ENCODE measurements at regions not wholly inside any gene's neighbourhood (a gene's known extent, or its start where the extent isn't known, plus 50 kb on each side); places are given as distances from the start of the nearest gene placed in this dataset.

GRCh38 chr2:221675201-221675908 lies 103.3 kb upstream of the EPHA4 start:
- DNase-seq, result no peak

GRCh38 chr2:221674446-221674845 lies 102.3 kb upstream of the EPHA4 start:
- DNase-seq, result no peak

GRCh38 chr2:221673248-221673647 lies 101.1 kb upstream of the EPHA4 start:
- no peak for DNase-seq

GRCh38 chr2:221671515-221671914 lies 99.4 kb upstream of the EPHA4 start:
- DNase-seq, result no peak

GRCh38 chr2:221662689-221663391 lies 90.7 kb upstream of the EPHA4 start:
- no peak for DNase-seq

- no peak for DNase-seq
Measured at GRCh38 chr2:221657806-221658205, 85.7 kb upstream of the EPHA4 start.

GRCh38 chr2:221655300-221655699 lies 83.2 kb upstream of the EPHA4 start:
- DNase-seq, result no peak

GRCh38 chr2:221653182-221653581 lies 81.1 kb upstream of the EPHA4 start:
- DNase-seq, result no peak

GRCh38 chr2:221649051-221649775 lies 77.1 kb upstream of the EPHA4 start:
- DNase-seq, result no peak

- no peak for DNase-seq
Measured at GRCh38 chr2:221642447-221642846, 70.3 kb upstream of the EPHA4 start.

- no peak for DNase-seq
Measured at GRCh38 chr2:221641181-221641871, 69.2 kb upstream of the EPHA4 start.

- no peak for DNase-seq
Measured at GRCh38 chr2:221640686-221641085, 68.6 kb upstream of the EPHA4 start.

GRCh38 chr2:221637851-221638250 lies 65.7 kb upstream of the EPHA4 start:
- no peak for DNase-seq

GRCh38 chr2:221635949-221636348 lies 63.8 kb upstream of the EPHA4 start:
- DNase-seq, result no peak

GRCh38 chr2:221629468-221629867 lies 57.4 kb upstream of the EPHA4 start:
- DNase-seq, result no peak

- DNase-seq, result no peak
Measured at GRCh38 chr2:221624475-221624874, 52.4 kb upstream of the EPHA4 start.
